ENCODE measurements at regions not wholly inside any gene's neighbourhood (a gene's known extent, or its start where the extent isn't known, plus 50 kb on each side); places are given as distances from the start of the nearest gene placed in this dataset.

DNA sequence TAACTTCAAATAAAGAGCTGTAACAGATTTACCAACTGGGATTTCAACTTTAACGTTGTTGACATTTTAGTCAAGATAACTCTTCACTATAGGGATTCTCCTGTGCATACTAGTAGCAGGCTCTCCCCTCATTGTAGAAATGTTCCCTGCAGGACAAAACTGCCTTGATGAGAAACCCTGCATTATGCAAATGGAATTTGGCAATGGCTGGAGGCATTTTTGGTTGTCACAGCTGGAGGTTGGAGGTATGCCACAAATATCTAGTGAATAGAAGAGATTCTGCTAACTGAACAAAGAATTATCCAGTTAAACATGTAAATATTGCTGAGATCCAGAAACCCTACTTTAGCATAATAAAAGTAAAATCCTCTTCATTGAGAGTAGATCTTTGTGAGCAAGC is 928.8 kb upstream of the ALCAM start:
- TF ChIP-seq GATA2 (IDR thresholded peaks at IDR 0.05; ENCODE audit: low read depth, low read length) (no peak), GATA3 (IDR thresholded peaks at IDR 0.05; ENCODE audit: low read depth, low read length) (no peak)

DNA sequence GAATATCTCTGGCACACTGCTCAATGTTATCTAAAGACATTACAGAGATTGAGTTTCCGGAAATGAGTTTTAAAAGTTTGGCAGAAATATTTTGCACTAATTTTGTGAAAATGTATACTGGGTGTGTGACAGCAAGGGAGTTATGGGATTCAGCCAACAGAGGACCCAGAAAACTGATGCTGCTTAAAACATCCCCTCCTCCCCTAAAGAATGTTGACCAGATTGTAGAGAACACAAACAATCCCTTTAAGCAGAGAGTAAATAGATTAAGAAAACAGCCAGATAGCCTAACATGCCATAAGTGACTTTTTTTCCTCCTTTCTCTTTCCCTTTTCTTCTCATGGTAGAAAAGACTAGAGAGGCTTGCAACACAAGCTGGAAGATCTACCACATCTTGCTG is 928.0 kb upstream of the ALCAM start:
- no peak for TF ChIP-seq GATA3 (IDR thresholded peaks at IDR 0.05; ENCODE audit: low read depth, low read length)
- TF ChIP-seq GATA2 (IDR thresholded peaks at IDR 0.05; ENCODE audit: low read depth, low read length), result no peak

DNA sequence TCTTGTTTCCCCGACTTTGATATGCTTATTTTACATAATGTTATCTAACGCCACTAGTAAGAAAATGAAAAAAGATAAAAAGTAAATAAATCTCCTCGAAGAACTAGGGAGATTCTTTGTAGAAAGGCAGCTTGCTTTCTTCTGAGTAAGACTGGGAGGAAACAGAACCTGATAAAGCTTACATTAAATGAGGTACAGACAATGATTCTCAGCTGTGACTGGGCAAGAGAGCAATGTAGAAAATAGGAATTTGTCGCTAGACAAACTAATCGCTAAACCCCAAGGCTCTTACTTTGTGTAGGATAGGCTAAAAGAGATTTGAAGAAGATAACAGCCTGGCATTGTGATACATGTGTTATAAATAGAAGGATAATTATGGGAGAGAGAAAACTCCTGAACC is 919.0 kb upstream of the ALCAM start:
- no peak for TF ChIP-seq GATA2 (IDR thresholded peaks at IDR 0.05; ENCODE audit: low read depth, low read length)
- TF ChIP-seq GATA3 (IDR thresholded peaks at IDR 0.05; ENCODE audit: low read depth, low read length), result no peak

DNA sequence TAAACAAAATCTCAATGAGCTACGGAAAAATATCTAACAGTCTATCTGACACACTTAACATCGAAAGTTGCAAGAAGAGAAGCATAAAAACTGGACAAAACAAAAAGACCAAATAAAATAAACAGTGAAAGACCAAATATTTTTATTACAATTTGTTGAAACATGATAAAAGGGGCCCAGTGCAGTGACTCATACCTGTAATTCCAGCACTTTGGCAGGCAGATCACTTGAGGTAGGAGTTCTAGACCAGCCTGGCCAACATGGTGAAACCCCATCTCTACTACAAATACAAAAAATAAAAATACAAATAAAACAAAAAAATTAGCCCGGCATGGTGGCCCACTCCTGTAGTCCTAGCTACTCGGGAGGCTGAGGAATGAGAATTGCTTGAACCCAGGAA is 914.0 kb upstream of the ALCAM start:
- no peak for TF ChIP-seq GATA3 (IDR thresholded peaks at IDR 0.05; ENCODE audit: low read depth, low read length)
- no peak for TF ChIP-seq GATA2 (IDR thresholded peaks at IDR 0.05; ENCODE audit: low read depth, low read length)

DNA sequence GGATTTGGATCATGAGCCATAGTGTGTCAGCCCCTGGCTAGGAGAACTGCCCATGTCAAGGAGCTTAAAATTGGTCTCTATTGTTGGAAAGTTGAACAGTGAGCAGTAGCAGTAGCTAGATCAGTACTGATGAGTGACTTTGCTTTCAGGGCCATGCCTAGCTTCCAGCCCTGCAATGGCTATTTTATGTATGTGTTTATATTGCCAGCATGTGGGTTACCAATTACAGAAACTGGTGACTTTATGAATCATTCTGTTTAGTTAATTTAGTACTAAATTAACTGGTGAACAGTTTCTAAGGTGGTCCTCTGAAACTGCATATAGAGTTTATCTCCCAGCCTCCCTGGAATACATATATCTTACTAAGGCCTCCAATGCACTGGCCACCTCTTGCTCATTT is 908.1 kb upstream of the ALCAM start:
- TF ChIP-seq GATA3 (IDR thresholded peaks at IDR 0.05; ENCODE audit: low read depth, low read length) (no peak), GATA2 (IDR thresholded peaks at IDR 0.05; ENCODE audit: low read depth, low read length) (no peak)

DNA sequence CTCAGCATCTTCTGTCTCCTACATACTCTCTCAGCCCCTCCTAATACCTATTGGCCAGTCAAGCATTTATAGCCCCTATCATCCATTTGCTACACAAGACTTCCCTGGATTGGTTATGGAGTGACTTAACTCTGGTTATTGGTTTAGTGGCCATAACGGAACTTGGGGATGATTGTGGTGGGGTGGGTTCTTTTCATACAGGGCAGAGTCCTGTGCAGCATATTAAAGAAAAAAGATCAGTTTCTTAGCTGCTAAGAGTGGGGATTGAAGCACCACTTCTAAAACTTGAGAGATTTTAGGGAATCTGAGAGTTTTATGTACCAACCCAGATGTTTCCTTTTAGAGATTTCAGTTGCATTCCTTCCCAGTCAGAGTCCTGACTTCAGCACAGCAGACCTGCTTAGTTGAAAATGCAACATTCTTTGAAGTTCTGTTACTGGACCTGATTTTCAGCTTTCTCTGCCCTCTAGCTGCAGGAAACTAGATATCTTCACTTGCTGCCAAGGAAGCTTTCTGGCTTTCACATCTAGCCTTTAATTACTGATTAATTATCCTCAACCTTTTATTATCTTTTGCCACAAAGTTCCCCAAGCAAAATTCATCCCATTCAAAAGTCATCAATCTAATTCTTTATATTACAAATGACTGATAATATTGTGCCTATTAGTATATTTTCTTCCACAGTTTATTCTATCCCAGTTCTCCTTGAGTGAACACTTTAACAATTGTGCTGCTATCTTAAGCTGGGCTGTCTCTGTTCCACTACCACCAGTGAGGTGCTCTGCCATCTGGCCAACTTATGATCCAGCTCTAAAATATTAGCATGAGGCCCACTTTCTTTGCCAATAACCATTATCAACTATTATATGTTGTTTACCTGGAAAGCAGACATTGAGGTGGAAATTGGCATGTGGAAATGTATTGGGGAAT is 906.0 kb upstream of the ALCAM start:
- TF ChIP-seq GATA2 (IDR thresholded peaks at IDR 0.05; ENCODE audit: low read depth, low read length) (no peak), GATA3 (IDR thresholded peaks at IDR 0.05; ENCODE audit: low read depth, low read length) (no peak)

DNA sequence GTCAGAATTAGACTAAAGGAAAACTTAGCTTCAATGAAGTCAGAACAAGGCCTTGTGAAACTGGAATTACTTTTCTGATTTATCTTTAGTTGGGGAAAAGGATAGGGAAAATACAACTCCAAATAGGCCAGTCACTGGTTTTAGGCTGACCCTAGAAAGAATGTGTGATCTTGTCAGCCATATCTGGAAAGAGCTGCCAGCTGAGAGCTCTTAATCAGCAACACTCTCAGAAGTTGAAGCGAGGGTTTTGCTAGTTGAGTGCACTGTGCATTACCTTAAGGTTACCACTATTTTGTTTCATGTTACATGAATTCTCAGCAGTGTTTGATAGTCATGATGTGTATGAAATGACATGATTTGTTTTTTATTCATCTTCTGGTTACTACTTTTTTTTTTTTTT is 905.3 kb upstream of the ALCAM start:
- TF ChIP-seq GATA3 (IDR thresholded peaks at IDR 0.05; ENCODE audit: low read depth, low read length) (no peak), GATA2 (IDR thresholded peaks at IDR 0.05; ENCODE audit: low read depth, low read length) (no peak)

DNA sequence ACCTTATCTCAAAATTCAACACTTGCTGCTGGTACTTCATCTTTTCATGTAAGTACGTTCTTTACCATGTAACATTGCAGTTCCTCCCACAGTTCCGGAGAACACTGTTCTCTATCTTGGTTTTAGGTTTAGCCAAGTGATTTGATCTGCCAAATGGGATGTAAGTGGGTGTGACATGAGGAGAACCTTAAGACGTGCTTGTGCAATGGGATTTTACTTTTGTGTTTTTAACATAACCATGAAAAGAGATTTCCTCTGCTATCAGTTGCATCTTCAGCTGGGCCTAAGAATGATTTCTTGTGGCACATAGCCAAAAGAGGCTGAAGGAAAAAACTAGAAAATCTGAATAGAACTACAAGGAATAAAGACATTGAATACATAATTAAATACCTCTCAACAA is 894.5 kb upstream of the ALCAM start:
- TF ChIP-seq GATA3 (IDR thresholded peaks at IDR 0.05; ENCODE audit: low read depth, low read length) (no peak), GATA2 (IDR thresholded peaks at IDR 0.05; ENCODE audit: low read depth, low read length) (no peak)

DNA sequence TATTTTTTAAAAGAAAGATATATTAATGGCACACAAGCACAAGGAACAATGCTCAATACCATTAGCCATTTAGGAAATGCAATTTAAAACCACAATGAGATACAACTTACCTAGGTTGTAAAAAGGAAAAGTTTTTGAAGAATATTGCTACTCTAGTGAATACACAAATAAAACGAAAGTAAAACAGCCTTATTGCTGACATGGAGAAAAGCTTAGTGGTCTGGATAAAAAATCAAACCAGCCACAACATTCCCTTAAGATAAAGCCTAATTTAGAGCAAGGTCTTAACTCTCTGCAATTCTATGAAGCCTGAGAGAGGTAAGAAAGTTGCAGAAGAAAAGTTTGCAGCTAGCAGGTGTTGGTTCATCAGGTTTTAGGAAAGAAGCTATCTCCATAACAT is 892.7 kb upstream of the ALCAM start:
- TF ChIP-seq GATA3 (IDR thresholded peaks at IDR 0.05; ENCODE audit: low read depth, low read length) (no peak), GATA2 (IDR thresholded peaks at IDR 0.05; ENCODE audit: low read depth, low read length) (no peak)

DNA sequence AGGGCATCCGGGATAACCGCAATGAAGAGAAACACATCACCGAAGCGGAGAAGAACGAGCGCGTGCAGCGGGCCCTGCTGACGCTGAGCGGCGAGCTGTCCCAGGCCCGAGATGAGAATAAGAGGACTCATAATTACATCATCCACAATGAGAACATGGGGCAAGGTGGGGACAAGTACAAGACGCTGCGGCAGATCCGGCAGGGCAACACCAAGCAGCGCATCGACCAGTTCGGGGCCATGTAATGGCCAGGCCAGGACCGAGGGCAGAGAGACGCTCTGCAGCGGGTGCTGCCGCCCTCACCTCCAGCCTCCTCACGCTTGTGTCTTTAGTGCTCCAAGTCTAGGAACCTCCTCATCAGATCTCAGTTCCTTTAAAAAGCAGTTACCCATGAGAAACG is 863.7 kb upstream of the ALCAM start:
- TF ChIP-seq GATA3 (IDR thresholded peaks at IDR 0.05; ENCODE audit: low read depth, low read length), result no peak
- TF ChIP-seq GATA2 (IDR thresholded peaks at IDR 0.05; ENCODE audit: low read depth, low read length), result no peak

DNA sequence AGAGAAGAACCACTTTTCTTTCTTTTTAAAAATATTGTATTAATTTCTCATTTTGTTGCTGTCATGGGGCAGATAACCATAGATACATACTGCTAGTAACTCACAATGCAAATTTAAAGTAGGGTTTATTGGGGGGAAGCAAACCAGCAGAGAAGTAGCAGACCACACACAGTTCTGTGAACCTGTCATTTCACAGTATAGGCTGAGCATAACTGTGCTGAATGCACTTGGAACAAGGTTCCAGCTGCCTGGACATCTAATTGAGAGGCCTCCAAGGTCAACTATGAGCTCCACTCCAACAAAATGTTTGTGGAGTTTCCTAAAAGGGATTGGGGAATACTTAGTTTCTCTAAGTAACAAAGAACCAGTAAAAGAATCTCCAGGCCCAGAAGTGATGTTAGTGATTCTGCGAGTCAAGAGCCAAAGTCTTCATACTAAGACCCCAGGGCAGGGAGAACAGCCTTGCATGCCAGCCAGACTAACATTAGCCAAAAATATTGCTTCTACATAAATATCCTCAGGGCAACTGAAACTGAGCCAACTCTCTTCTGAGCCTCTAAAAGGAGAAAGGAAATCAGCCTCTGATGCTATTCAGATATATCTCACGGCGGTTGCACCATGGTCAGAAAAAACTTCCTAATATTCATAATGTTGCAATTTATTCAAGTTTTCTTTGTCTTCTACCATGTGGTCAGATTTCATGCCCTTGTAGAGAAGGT is 856.4 kb upstream of the ALCAM start:
- TF ChIP-seq GATA3 (IDR thresholded peaks at IDR 0.05; ENCODE audit: low read depth, low read length) (no peak), GATA2 (IDR thresholded peaks at IDR 0.05; ENCODE audit: low read depth, low read length) (no peak)

DNA sequence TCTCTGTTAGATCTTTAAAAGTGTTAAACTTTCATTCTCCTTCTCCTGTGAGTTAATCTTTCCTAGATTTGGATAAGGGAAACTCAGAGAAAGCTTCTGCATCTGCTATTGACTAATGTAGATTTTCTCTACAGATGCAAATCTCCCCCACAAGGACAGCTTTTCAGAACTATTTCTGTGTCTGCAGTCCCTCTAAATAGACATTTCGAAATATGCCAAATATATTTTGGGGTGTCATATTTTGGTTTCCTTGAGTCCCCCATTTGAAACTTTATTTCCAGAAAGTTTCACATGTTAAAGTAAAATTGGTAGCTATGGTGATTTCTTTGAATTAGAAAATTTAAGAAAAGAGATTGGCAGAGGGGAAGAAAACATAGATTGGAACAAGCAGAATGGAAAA is 852.3 kb upstream of the ALCAM start:
- TF ChIP-seq GATA3 (IDR thresholded peaks at IDR 0.05; ENCODE audit: low read depth, low read length) (no peak), GATA2 (IDR thresholded peaks at IDR 0.05; ENCODE audit: low read depth, low read length) (no peak)

DNA sequence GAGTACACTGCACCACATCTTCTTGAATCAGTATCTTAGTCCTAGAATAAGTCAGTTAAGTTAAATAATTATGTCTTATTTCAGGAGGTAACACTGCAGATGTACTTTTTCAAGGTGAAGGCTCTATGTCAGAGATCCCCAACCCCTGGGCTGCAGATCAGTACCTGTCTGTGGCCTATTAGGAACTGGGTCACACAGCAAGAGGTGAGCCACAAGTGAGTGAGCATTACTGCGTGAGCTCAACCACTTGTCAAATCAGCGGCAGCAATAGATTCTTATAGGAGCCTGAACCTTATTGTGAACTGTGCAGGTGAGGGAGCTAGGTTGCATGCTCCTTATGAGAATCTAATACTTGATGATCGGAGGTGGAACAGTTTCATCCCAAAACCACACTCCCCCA is 851.9 kb upstream of the ALCAM start:
- TF ChIP-seq GATA3 (IDR thresholded peaks at IDR 0.05; ENCODE audit: low read depth, low read length), result no peak
- no peak for TF ChIP-seq GATA2 (IDR thresholded peaks at IDR 0.05; ENCODE audit: low read depth, low read length)

DNA sequence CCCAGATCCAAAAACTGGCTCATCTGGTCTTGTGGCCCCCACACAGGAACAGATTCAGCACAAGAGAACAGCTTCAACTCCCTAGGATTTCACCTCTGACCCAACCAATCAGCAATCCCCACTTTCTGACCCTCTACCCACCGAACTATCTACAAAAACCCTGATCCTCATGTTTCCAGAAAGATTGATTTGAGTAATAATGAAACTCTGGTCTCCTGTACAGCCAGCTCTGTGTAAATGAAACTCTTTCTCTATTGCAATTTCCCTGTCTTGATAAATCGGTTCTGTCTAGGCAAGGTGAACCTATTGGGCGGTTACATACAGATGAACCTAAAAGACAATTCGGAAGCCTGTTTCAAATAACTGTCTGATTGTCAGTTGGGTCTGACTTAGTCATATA is 847.6 kb upstream of the ALCAM start:
- TF ChIP-seq GATA2 (IDR thresholded peaks at IDR 0.05; ENCODE audit: low read depth, low read length), result no peak
- no peak for TF ChIP-seq GATA3 (IDR thresholded peaks at IDR 0.05; ENCODE audit: low read depth, low read length)
